ENCODE measurements at regions not wholly inside any gene's neighbourhood (a gene's known extent, or its start where the extent isn't known, plus 50 kb on each side); places are given as distances from the start of the nearest gene placed in this dataset.

DNA sequence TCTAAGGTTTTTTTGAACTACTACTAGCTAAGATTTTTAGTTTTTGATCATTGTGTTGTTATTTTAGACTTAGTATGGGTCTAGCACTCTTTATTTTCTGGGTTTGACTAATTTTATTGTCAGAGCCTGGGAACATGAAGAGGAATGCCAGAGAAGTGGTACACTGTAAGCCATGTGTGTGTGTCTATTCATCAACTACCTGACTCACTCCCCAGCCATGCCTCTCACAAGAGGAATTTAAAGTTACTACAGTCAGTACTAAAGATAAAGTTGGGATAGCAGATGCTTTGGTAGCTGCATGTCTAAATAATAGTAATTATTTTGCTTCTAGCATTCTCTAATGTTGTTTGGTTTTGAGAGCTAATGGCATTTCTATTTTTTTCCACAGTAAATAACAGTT, 264.8 kb downstream of the CSNK1G3 start:
- DNase-seq (ENCODE audit: low read depth in 2 of 2) = no peak

DNA sequence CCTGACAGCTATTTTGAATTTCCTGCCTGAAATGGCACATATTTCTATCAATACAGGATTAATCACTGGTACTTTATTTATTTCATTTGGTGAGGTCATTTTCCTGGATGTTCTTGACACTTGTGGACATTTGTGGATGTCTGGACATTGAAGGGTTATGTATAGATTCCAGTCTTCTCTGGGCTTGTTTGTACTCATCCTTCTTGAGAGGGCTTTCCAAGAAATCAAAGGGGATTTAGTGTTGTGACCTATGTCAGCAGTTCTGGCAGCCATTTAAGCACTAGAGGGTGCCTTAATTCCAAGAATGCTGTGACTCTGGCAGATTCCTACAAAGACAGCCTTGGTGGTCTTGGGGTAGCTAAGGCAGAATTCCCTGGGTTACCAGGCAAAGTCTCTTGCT, 259.7 kb downstream of the CSNK1G3 start:
- no peak for DNase-seq (ENCODE audit: low read depth in 2 of 2)

DNA sequence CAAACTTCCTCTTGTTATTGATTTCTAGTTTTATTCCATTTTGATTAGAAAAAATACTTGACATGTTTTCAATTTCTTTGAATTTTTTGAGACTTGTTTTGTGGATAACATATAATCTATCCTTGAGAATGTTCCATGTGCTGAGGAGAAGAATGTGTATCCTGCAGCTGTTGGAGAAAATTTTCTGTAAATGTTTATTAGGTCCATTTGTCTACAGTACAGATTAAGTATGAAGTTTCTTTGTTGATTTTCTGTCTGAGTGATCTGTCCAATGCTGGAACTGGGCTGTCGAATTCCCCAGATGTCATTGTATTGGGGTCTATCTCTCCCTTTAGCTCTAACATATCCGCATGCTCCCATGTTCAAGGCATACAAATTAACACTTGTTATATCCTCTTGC, 251.2 kb downstream of the CSNK1G3 start:
- DNase-seq (ENCODE audit: low read depth in 2 of 2) = no peak

DNA sequence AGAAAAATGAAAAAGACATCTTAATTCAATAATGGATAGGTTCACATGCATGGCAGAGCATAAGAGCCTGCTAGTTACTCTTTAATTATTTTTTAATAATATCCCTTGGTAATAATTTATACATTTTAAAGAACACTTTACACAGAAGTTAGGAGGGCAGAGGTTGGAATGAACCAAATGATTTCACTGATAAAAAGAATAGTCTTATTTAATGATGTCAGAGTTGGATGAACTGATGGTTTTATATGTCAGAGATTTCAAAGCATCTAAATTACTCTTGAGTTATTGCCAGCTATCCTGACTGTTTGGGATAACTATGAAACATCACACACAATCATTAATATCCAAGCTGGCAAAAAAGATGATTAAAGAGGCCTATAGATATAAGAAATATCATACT, 244.8 kb downstream of the CSNK1G3 start:
- no peak for DNase-seq (ENCODE audit: low read depth in 2 of 2)

DNA sequence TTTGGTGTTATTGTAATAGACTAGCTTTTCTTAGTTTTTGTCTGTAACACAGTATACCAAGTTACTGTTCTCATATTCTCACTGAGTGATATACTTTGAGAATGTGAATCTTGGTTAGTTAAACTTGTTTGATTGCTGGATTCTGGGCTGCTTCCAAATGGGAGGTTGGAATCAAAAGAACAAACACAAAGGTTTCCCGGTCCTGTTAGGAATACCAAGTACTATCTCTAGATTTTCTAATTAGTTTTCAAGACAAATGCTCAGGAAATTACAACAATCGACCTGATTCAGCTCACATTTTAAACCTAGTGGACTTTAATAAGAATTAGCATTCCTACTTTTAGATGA, 244.3 kb downstream of the CSNK1G3 start:
- no peak for DNase-seq (ENCODE audit: low read depth in 2 of 2)

DNA sequence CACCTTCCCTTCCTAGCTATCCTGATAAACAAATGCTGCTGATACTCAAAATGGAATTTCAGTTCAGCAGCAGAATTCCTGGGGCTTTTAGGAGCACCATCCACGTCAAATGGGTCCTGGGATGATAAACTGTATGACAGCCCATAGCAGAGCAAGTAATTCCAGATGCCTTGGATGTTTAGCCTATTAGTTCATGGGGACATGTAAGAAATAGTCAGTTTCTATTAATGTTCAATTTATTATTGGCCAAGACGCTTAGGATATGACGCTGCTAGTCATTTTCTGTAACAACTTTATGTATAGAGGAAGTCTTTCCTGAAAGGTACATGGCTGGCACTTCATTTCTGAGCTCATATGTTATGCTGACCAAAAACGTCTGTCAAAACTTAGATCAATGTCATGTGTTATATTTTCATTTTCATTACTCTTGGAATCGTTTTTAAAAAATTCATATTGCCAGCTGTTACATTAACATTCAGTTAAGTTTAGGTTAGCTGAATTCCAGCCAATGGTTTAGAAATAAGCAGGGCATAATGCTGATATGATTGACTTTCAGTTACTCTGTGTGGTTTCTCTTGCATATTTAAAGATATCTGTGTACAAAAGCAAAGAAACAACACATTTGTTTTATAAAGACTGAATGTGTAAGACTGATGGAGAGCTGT, 243.8 kb downstream of the CSNK1G3 start:
- DNase-seq (ENCODE audit: low read depth in 2 of 2) = no peak

DNA sequence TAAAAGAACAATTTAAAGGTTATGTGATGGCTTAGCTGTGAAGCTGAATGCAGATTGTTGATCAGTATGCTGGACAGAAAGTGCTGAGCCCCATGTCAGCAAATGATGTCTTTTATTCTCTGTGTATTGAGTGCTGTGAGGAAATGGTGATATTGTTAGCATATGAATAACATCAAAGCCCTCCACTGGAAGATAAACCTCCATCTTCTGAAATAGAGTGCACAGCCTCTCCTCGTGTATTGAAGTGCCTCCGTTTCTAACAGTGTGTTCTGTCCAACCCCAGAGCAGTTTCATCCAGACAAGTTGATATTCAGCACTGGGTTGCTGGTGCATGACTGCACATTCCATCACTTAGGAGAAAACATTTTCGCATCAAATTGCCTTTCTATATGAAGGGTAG, 242.9 kb downstream of the CSNK1G3 start:
- no peak for DNase-seq (ENCODE audit: low read depth in 2 of 2)

DNA sequence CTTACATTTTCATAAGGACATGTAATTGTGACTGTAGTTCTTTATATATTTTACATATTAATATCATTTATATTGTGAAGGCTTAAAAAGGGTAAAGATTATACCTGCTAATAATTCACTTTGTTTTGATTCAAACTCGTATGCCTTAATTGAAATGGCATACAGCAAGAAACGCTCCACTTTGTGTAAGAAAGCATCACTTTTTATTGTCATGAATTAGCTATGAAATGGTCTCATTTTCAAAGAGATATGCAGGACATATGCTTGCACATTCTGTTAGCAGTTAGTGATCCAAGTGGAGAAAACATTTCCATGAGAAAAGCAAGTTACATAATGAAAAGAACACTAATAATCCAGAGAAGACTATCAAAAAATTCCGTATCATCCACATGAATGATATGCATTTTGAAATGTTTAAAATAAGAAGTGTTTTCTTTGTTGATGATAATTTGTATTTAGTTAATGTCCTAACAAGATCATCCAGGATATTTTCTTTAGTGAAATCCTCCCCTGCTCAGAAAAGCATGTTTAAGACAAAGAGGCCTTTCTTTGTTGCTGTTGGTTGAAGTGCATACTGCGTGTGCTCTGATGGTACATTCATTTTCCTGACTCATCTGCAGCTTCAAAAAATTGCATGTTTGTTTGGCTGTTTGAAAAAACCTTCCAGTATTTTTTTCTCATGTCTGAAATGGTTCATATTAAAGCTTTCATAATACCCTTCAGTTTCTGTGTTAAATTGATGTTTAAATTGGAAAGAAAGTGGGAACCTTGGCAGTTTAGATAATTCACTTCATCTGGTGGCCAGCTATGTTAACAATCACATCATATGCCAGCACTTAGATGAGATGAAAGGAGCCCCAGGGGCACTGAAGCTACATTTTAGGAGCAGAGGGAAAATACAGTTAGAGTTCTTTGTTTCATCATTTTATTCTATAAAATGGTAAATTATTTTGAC, 242.2 kb downstream of the CSNK1G3 start:
- no peak for DNase-seq (ENCODE audit: low read depth in 2 of 2)

DNA sequence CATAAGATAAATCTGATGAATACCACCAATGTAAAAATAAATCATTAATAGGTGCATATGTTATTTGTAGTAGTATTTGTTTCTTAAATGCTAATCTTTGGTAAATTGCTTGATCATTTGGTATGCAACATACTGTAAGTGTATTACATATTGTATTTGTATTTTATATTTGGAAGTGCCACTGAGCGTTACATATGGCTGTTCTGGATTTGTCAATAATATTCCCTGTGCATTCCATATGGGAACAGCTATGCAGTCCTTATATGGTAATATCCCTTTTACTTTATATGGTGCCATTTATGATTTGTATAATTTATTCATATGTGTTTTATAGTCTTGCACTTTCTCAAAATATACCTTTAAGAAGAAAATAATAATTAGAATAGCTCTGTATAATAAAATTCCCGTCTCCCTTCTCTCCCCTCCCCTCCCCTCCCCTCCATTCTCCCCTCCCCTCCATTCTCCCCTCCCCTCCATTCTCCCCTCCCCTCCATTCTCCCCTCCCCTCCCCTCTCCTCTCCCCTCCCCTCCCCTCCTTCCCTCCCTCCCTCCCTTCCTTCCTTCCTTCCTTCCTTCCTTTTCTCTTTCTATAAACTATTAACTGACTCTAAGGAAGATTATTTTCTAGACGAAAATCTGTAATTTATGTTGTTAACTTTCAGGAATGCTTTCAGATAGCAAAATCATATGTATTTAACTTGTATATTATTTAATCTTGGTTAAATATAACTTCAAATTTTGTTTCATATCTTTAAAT, 241.4 kb downstream of the CSNK1G3 start:
- DNase-seq (ENCODE audit: low read depth in 2 of 2) = no peak

DNA sequence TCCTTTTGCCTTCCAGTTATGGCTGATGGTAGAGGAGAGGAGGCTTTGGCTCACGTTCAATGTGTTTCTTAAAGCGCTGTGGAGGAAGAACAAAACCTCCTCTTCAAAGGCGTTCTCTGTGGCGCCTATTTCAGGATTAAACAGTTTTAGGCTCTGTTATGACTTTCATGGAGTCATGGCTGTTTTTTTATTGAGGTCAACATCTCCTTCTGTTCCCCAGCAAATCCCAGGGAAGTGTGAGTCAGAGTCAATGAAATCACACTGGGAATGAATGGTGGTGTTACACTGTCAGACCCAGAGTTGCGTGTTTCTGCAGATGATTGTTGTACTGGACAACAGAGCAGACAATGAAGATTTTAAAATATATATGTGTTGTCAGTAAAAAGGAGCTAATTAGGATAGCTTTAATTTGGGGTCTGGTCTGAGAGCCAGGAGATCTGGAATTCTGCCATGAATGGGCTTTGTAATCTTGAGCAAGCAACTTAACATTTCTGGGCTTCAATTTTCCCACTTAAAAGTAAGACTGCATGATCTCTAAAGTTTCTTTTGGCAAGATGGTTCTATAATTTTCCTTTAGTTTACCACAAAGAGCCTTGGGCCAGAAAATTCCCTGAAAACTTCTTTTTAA, 240.7 kb downstream of the CSNK1G3 start:
- DNase-seq (ENCODE audit: low read depth in 2 of 2) = no peak

DNA sequence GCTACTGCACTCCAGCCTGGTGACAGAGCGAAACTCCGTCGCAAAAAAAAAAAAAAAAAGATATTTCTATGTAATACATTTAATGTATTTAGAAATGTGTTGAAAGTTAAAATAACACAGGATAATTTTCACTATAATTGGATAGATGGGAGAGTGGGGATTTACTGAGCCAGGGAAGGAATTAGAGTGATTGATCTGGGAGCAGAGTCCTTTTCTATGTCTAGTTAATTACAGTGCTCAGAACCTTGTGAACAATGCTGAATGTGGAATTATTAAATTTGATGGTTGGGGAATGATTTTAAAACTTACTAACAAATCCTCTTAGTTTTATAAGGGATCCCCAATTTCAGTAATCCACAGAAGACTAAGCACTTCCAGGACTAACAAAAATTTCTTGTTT, 239.7 kb downstream of the CSNK1G3 start:
- DNase-seq (ENCODE audit: low read depth in 2 of 2) = no peak

DNA sequence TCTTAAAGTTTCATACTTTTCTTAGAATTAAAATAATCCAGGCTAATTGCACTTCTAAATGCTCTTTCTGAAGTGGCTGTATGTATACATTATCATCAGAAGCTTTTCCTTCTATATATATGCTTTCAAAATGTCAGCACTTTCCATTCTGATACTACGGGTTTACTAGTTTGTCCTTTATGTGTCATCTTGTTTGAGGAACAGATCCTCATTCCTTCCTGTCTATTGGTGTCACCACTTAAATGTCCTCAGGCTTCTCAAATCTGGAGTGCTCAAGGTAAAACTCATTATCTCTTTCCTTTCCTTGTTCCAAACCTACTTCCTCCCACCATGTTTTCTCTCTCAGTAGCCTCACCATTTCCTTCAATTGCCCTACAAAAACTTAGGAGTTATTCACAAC, 236.3 kb downstream of the CSNK1G3 start:
- DNase-seq (ENCODE audit: low read depth in 2 of 2) = no peak

DNA sequence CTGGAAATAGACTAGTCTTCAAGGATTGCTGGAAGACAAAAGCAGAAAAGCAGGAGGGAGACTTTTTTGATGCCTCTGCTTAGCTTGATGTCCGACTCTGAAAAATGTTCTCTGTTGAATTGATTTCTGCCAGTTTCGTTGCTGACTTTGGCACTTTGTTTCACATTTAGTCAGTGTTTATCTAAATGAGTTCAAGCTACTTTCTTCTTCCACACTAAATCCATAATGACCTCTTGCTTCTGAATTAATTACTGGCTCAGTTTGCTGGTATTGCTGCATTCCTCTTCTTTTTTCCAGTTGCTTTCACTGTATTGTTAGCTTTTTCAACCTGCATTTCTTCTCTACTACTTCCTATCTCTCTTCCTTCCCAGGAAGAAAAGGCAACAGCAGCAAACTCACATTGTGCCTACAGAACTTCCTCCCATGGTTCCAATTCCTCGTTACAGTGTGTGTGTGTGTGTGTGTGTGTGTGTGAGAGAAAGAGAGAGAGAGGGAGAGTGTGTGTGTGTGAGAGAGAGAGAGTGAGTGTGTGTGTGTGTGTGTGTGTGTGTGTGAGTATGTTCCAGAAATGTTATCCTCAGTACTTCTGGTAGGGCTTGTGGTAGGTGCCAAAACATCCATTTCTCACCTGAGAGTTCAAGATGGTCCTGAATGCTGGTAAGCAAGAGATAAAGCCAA, 234.8 kb downstream of the CSNK1G3 start:
- no peak for DNase-seq (ENCODE audit: low read depth in 2 of 2)

DNA sequence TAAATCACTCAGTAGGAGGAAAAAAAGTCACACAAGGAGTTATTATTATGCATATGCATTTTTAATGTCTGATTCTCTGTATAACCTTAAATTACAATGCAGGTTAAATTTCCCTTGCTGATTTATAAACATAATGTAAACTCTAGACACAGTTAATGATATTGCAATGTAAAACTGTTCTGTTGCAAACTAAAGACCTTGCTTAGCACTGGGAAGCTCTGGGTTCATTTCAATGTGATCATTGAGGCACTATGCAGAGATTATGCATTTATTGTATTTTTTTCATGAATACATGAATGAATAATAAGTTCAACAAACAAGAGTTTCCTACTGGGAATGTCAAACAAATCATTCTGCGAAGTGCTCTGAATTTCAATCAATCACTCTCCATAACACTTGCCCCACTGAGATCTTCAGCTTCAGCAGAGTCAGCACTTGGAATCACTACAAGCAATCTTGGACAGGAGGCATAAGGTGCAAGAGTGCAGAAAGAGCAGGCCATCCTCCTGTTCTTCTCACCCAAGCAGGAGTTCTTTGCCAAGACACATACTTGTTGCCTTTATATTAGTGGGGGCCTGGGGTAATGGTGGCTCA, 232.1 kb downstream of the CSNK1G3 start:
- no peak for DNase-seq (ENCODE audit: low read depth in 2 of 2)

DNA sequence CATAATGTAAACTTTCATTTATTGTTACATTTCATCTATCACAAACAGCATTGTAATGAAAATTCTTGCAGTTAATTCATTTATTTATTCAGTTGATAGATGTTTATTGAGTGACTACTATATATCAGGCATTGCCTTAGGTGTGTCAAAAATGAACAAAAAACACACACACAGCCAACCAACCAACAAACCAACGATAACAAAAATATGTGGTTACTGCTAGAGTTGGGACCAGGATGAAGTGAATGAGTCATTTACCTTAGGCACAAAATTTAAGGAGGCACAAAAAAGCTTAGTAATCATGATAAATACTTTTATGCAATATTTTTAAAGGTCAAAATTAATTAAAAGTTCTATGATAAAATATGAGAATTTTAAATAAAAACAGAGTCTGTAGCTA, 223.4 kb downstream of the CSNK1G3 start:
- DNase-seq (ENCODE audit: low read depth in 2 of 2) = no peak

DNA sequence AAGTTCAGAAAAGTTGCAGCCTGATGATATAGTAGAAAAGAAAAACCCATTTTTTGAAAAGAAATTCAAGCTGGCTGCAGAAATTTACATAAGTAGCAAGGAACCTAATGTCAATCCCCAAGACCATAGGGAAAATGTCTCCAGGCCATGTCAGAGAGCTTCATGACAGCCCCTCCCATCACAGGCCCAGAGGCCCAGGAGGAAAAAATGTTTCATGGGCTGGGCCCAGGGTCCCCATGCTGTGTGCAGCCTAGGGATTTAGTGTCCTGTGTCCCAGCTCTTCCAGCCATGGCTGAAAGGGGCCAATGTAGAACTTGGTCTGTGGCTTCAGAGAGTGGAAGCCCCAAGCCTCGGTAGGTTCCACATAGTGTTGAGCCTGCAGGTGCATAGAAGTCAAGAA, 220.3 kb downstream of the CSNK1G3 start:
- DNase-seq (ENCODE audit: low read depth in 2 of 2) = no peak

DNA sequence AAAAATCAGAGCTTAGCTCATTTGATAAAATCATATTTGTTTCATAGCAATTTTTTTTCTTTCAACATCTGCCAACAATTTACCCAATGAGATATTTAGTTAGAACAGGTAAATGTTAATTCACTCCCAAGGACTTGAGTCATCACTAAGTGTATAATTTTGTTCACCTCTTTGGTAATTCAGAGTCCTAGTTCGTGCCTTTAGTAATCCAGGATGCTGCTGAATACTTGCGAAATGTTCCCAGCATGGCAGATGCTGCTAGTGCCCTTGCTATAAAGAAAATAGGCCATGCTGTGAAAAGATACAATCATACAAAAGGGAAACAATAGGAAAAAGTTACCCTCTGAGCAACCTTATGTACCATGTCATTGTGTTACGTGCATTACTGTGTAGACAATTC, 210.5 kb downstream of the CSNK1G3 start:
- no peak for DNase-seq (ENCODE audit: low read depth in 2 of 2)

DNA sequence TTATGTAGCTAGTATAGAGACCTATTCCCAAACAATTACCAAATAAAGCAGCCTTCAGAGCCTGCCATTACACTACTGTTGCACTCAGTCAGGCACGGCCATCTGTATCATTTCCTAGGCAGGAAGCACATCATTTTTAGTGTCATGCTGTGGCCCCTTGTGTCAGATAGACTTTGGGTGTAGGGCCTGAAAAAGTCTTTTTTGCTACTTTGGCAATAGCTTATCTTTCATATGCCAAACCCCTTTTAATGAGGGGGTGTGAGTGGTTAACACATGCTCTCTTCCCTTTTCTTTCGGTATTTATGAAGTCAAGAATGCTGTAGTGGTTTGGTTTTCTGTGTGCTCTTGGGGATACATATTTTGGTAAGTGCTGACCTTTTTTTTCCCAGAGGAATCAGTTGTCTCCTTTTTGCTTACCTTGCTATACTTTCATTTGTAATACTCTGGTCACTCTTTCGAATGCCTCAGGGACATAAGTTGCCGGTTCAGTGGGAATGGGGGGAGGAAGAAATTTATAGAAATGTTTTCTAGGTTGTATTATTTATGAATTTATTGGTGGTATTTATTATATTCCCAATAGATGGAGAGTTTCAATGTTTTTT, 209.8 kb downstream of the CSNK1G3 start:
- DNase-seq (ENCODE audit: low read depth in 2 of 2) = no peak

DNA sequence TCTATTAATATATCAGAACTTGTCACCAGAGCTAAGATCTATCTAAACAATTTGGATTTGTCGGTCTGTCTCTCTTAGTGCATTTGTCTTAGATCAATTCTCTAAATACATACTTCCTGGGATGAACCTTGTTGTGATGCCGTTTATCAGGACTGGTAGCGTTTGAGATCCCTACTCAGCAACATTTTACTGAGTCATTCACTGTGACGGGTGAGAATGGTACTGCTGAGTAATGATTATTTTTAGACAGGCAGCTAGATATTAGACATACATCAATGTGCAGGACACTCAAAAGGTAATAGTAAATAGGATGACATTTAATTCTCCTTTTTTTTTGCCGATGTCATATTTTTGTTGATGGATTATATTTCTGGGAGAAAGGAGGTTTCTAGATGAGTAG, 209.0 kb downstream of the CSNK1G3 start:
- no peak for DNase-seq (ENCODE audit: low read depth in 2 of 2)

DNA sequence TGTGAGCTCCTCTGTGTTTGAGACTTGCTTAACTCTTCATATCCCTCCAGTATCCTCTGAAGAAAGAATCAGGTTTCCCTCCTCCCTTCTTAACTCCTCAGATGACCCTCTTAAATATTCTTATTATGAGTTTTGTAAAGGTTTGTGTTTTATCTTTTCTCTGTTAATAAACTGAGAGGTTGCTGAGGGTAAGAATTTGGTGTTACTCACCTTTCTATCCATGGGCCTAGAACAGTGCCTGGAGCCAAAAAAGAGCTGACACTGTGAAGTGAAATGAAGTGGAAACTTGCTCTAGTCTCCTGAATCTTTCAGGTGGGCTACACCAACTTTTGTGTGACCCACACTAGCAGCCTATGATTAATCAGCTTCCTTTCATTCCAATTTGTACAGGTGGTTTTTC, 208.4 kb downstream of the CSNK1G3 start:
- DNase-seq (ENCODE audit: low read depth in 2 of 2) = no peak

DNA sequence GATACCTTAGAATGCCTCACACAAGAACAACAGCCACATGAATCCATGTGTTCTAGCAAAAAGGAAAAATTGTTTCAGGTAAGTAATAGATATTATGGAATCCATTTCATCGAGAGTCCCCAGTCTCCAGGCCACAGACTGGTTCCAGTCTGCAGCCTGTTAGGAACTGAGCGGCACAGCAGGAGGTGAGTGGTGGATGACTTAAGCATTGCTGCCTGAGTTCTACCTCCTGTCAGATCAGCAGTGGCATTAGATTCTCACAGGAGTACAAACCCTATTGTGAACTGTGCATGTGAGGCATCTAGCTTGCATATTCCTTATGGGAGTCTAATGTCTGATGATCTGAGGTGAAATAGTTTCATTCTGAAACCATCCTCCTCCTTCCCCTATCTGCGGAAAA, 207.0 kb downstream of the CSNK1G3 start:
- no peak for DNase-seq (ENCODE audit: low read depth in 2 of 2)
